GM23248 (cell line): ENCODE measurements at regions not wholly inside any gene's neighbourhood (a gene's known extent, or its start where the extent isn't known, plus 50 kb on each side); places are given as distances from the start of the nearest gene placed in this dataset.

Experiments
- EZH2 ChIP-seq: fragments of 200-600 bp; sonication (generic); IDR thresholded peaks from 2 replicates; pipeline ENCODE4 v1.6.1; 2018; ENCODE audit warnings: antibody characterized with exemption, mild to moderate bottlenecking; ENCODE audit not compliant: insufficient read depth, poor library complexity, severe bottlenecking
- EZH2phosphoT487 ChIP-seq: fragments of 200-600 bp; sonication (generic); IDR thresholded peaks from 2 replicates; pipeline ENCODE4 v1.6.1; 2018; ENCODE audit warnings: antibody characterized with exemption, moderate library complexity, mild to moderate bottlenecking, low read depth; ENCODE audit not compliant: insufficient read depth

GRCh38 chr1:238964631-238965030, 421.7 kb upstream of the CHRM3 start:
- no peak for TF ChIP-seq EZH2
- no peak for TF ChIP-seq EZH2phosphoT487
